ENCODE measurements at regions not wholly inside any gene's neighbourhood (a gene's known extent, or its start where the extent isn't known, plus 50 kb on each side); places are given as distances from the start of the nearest gene placed in this dataset.

DNA sequence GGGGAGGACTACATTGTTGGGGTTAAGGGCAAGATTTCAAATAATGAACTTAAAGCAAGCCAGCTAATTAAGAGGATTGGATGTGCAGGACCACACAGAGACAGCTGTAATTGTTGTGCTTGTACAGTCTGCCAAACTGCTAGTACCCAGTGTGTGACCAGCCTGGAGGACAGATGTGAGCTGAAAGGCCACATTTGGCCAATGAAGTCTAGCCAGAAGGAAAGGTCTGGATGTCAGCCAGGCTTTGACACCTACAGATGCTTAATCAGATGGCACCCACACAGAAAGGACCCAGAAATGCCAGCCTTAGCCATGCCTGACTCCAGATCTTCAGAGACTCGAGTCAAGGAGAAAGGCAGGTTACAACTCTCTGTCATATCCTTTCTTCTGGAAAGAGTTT, 491.1 kb downstream of the KIF4B start:
- Mint-ChIP-seq H3K36me3 (ENCODE audit: low read depth) (no peaks in the 10 kb centered on the region; the same call in 1 of the 2 replicates), H3K4me1 (ENCODE audit: low read depth) (no peaks in the 10 kb centered on the region), H3K4me3 (no peak overlapping the region), H3K9me3 (peaks cover 48% of the 10 kb centered on the region), H3K27ac (no peak overlapping the region), H3K27me3 (ENCODE audit: insufficient read depth) (no peaks in the 10 kb centered on the region; the same call in 1 of the 2 replicates)
- TF ChIP-seq CTCF (IDR thresholded peaks at IDR 0.05), result no peak
- no peak for DNase-seq

GRCh38 chr5:155507363-155507762, 493.8 kb downstream of the KIF4B start:
- Mint-ChIP-seq H3K4me3 (no peak overlapping the region), H3K36me3 (ENCODE audit: low read depth) (no peaks in the 10 kb centered on the region), H3K27me3 (ENCODE audit: insufficient read depth) (no peaks in the 10 kb centered on the region), H3K9me3 (peaks cover 53% of the 10 kb centered on the region), H3K4me1 (ENCODE audit: low read depth) (no peaks in the 10 kb centered on the region), H3K27ac (no peak overlapping the region)
- TF ChIP-seq CTCF (IDR thresholded peaks at IDR 0.05), result no peak
- DNase-seq, result no peak

DNA sequence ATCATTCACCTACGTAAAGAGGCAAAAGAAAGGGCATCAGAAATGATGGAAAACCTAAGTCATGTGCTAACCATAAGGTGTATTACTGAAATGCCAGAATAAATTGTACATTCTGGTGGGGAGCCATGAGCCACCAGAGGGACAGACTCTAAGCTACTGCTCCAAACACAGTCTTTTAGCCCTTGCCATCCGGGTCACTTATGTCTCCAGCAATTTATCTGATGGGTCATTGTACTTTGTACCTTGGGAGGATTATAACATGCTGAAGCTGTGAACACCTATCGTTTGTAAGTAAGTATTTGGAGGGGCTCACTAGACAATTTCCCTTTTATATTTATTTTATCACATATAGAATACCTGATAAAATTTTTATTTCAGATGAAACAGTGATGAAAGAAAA, 495.1 kb downstream of the KIF4B start:
- Mint-ChIP-seq H3K4me1 (ENCODE audit: low read depth) (no peaks in the 10 kb centered on the region), H3K36me3 (ENCODE audit: low read depth) (no peaks in the 10 kb centered on the region), H3K4me3 (no peak overlapping the region), H3K27me3 (ENCODE audit: insufficient read depth) (no peaks in the 10 kb centered on the region), H3K27ac (no peak overlapping the region), H3K9me3 (peaks cover 58% of the 10 kb centered on the region)
- TF ChIP-seq CTCF (IDR thresholded peaks at IDR 0.05), result no peak
- no peak for DNase-seq

DNA sequence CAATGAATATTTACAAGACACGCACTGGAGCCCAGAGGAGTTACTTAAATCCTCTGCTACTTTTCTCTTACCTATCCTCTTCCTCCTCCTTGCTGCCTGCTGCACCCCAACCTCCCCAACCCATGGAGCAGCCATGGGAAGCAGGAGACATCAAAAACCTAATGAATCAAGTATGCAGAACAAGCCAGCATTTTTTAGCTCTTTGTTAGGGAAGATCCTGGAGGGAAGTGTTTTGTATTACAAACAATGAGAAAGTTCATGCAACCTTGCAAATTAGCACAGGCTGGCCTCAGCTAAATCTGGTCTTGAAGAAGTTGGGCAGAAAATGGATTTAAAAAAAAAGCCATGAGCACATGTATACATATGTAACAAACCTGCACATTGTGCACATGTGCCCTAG, 498.8 kb downstream of the KIF4B start:
- no peak for TF ChIP-seq CTCF (IDR thresholded peaks at IDR 0.05)

GRCh38 chr5:155514105-155514563, 500.6 kb downstream of the KIF4B start:
- Mint-ChIP-seq H3K27me3 (ENCODE audit: insufficient read depth) (no peaks in the 10 kb centered on the region), H3K4me1 (ENCODE audit: low read depth) (no peaks in the 10 kb centered on the region), H3K36me3 (ENCODE audit: low read depth) (no peaks in the 10 kb centered on the region; the same call in 1 of the 2 replicates), H3K4me3 (no peak overlapping the region), H3K27ac (no peak overlapping the region), H3K9me3 (peaks cover 53% of the 10 kb centered on the region)
- no peak for TF ChIP-seq CTCF (IDR thresholded peaks at IDR 0.05)
- no peak for DNase-seq

More for the DNA sequence above, 498.8 kb downstream of the KIF4B start:
- no peak for DNase-seq
- H3K4me1 Mint-ChIP-seq (ENCODE audit: low read depth), result no peaks in the 10 kb centered on the region
- H3K4me3 Mint-ChIP-seq, result no peak overlapping the region
- H3K27me3 Mint-ChIP-seq (ENCODE audit: insufficient read depth), result no peaks in the 10 kb centered on the region
- H3K27ac Mint-ChIP-seq, result no peak overlapping the region
- no peaks in the 10 kb centered on the region for H3K36me3 Mint-ChIP-seq (ENCODE audit: low read depth)
- H3K9me3 Mint-ChIP-seq, result peaks cover 59% of the 10 kb centered on the region

GRCh38 chr5:155522540-155522939, 509.0 kb downstream of the KIF4B start:
- Mint-ChIP-seq H3K9me3 (peaks cover 58% of the 10 kb centered on the region), H3K27me3 (ENCODE audit: insufficient read depth) (no peaks in the 10 kb centered on the region; the same call in 1 of the 2 replicates), H3K36me3 (ENCODE audit: low read depth) (no peaks in the 10 kb centered on the region; the same call in 1 of the 2 replicates), H3K4me1 (ENCODE audit: low read depth) (no peaks in the 10 kb centered on the region), H3K27ac (no peak overlapping the region), H3K4me3 (no peak overlapping the region)
- no peak for TF ChIP-seq CTCF (IDR thresholded peaks at IDR 0.05)
- no peak for DNase-seq
